Endothelial cell of umbilical vein (primary cell): ENCODE measurements at regions not wholly inside any gene's neighbourhood (a gene's known extent, or its start where the extent isn't known, plus 50 kb on each side); places are given as distances from the start of the nearest gene placed in this dataset.

ENCODE experiments used
- BruUV-seq: library from RNA; stranded (reverse); fragments of 400-500 nt; replicated peaks from 2 replicates; lab custom pipeline; 2021; lab: Mats Ljungman, UMichigan
- CTCF ChIA-PET: fragments of 300-600, 350-600 bp; sonication (Branson Sonifier 250); formaldehyde crosslinking; loops from one replicate; lab custom pipeline; 2021; ENCODE audit warnings: antibody characterized with exemption, inconsistent platforms; lab: Charles Lee
- POLR2A ChIA-PET: fragments of 300-600, 350-600 bp; sonication (Branson Sonifier 250); formaldehyde crosslinking; loops from one replicate; lab custom pipeline; 2021; ENCODE audit warnings: antibody characterized with exemption, inconsistent platforms; lab: Charles Lee
- DNase-seq: peaks from one replicate; pipeline ENCODE4 v3.0.0-alpha.2; 2011; ENCODE audit warnings: low read depth, low spot score
- FAIRE-seq: peaks from 2 replicates; lab custom pipeline; 2011; peaks lifted over from hg19 to GRCh38; lab: Jason Lieb, UNC
- H2AFZ ChIP-seq: 2 replicates; pipeline ENCODE4 v1.6.0; 2012; ENCODE audit warnings: low read depth, low read length, control low read depth, inconsistent platforms
- H3K27ac ChIP-seq: 2 replicates; pipeline ENCODE4 v1.5.1; 2011; ENCODE audit warnings: low read depth, mild to moderate bottlenecking, control low read depth, low read length, moderate library complexity; ENCODE audit not compliant: insufficient read depth
- H3K27me3 ChIP-seq, 2 experiments: 2 replicates each; pipeline versions ENCODE4 v1.6.0 to v1.6.1; 2011; ENCODE audit warnings: low read length in 2 of 2, mixed read lengths in 1 of 2; ENCODE audit not compliant: control insufficient read depth in 2 of 2, insufficient read depth in 2 of 2
- H3K36me3 ChIP-seq, 2 experiments: 2 replicates in 1 of 2; 3 replicates in 1 of 2; pipeline ENCODE4 v1.5.1; 2011; ENCODE audit warnings: low read length in 2 of 2, mild to moderate bottlenecking in 1 of 2, moderate library complexity in 1 of 2; ENCODE audit not compliant: control insufficient read depth in 2 of 2, insufficient read depth in 2 of 2; ENCODE audit errors: extremely low read depth in 1 of 2
- H3K4me1 ChIP-seq: 3 replicates; pipeline ENCODE4 v1.5.1; 2011; ENCODE audit warnings: mild to moderate bottlenecking, low read length; ENCODE audit not compliant: control insufficient read depth, insufficient read depth; ENCODE audit errors: extremely low read depth
- H3K4me2 ChIP-seq: 2 replicates; pipeline ENCODE4 v1.6.1; 2011; ENCODE audit warnings: low read length, control low read depth, mixed read lengths; ENCODE audit not compliant: insufficient read depth
- H3K4me3 ChIP-seq, 3 experiments: fragments of 200-600 bp in 1 of 3; sonication (generic), shearing (Covaris generic) in 1 of 3; replicated peaks in 1 of 3; 2 replicates each; pipeline ENCODE4 v1.5.1; 2011 to 2016; ENCODE audit warnings: control low read depth in 3 of 3, low read length in 3 of 3, mild to moderate bottlenecking in 2 of 3, inconsistent platforms in 1 of 3, low read depth in 1 of 3, moderate library complexity in 1 of 3; ENCODE audit not compliant: insufficient read depth in 1 of 3
- H3K79me2 ChIP-seq: 2 replicates; pipeline ENCODE4 v1.6.0; 2012; ENCODE audit warnings: low read length, inconsistent platforms; ENCODE audit not compliant: control insufficient read depth, insufficient read depth
- H3K9ac ChIP-seq: replicated peaks from 2 replicates; pipeline ENCODE3; 2011; ENCODE audit warnings: low read length, control low read depth; ENCODE audit not compliant: insufficient read depth; ENCODE audit errors: extremely low read depth
- H3K9me1 ChIP-seq: replicated peaks from 3 replicates; pipeline ENCODE4 v1.6.0; 2011; ENCODE audit warnings: mild to moderate bottlenecking, low read length; ENCODE audit not compliant: control insufficient read depth, insufficient read depth; ENCODE audit errors: extremely low read depth
- H3K9me3 ChIP-seq: replicated peaks from 2 replicates; pipeline ENCODE4 v1.5.1; 2012; ENCODE audit warnings: low read length, inconsistent platforms; ENCODE audit not compliant: control insufficient read depth, insufficient read depth
- H4K20me1 ChIP-seq: replicated peaks from 2 replicates; pipeline ENCODE3; 2011; ENCODE audit warnings: mild to moderate bottlenecking, low read length; ENCODE audit not compliant: control insufficient read depth, insufficient read depth; ENCODE audit errors: extremely low read depth
- CTCF ChIP-seq, 2 donors: IDR thresholded peaks; 1 replicate in 1 of 2; 2 replicates in 1 of 2; pipeline ENCODE4 v1.5.1; 2011; ENCODE audit warnings: low read length in 2 of 2, mild to moderate bottlenecking in 2 of 2, moderate library complexity in 2 of 2, control low read depth in 1 of 2, inconsistent platforms in 1 of 2, low read depth in 1 of 2; ENCODE audit not compliant: insufficient read depth in 1 of 2; ENCODE audit errors: extremely low read depth in 1 of 2
- EZH2 ChIP-seq: IDR thresholded peaks from 2 replicates; pipeline ENCODE4 v1.6.1; 2012; ENCODE audit warnings: borderline replicate concordance, low read depth, mild to moderate bottlenecking, moderate library complexity, low read length, inconsistent platforms; ENCODE audit not compliant: severe bottlenecking
- FOS ChIP-seq: IDR thresholded peaks from 2 replicates; pipeline ENCODE4 v1.6.1; 2011; ENCODE audit warnings: mild to moderate bottlenecking, low read length, moderate library complexity, borderline replicate concordance; ENCODE audit not compliant: insufficient read depth
- GATA2 ChIP-seq: IDR thresholded peaks from 2 replicates; pipeline ENCODE4 v1.7.0; 2011; ENCODE audit warnings: low read depth, mild to moderate bottlenecking, moderate library complexity, mixed read lengths, low read length; ENCODE audit not compliant: insufficient read length, insufficient read depth
- JUN ChIP-seq: IDR thresholded peaks from 2 replicates; pipeline ENCODE4 v1.6.1; 2011; ENCODE audit warnings: borderline replicate concordance, low read depth; ENCODE audit not compliant: insufficient read length, insufficient read depth
- MAX ChIP-seq: IDR thresholded peaks from 2 replicates; pipeline ENCODE4 v1.6.1; 2011; ENCODE audit not compliant: insufficient read depth, insufficient read length
- MYC ChIP-seq: IDR thresholded peaks from one replicate; pipeline ENCODE4 v1.6.1; 2011; ENCODE audit warnings: mild to moderate bottlenecking, low read depth, low read length
- POLR2A ChIP-seq: IDR thresholded peaks from 2 replicates; pipeline ENCODE4 v1.6.1; 2012; ENCODE audit warnings: low read depth, mild to moderate bottlenecking, control low read depth, low read length
- POLR2AphosphoS5 ChIP-seq: IDR thresholded peaks from 2 replicates; pipeline ENCODE4 v1.6.1; 2012; ENCODE audit warnings: low read depth, mild to moderate bottlenecking, control low read depth, low read length, moderate library complexity; ENCODE audit not compliant: insufficient read depth
- dilution Hi-C: fragments of 300-500 bp; cut with MboI; formaldehyde crosslinking; loops from one replicate; pipeline ENCODE4 v1.15.0; 2019; ENCODE audit warnings: low sequenced_read_pairs; ENCODE audit not compliant: extremely low pct_ligation_motif_present
- intact Hi-C: fragments of 100-400 bp; cut with micrococcal nuclease; formaldehyde crosslinking; loops from one replicate; pipeline ENCODE4 v1.10.0; 2022

GRCh38 chr5:133694181-133694831 is 82.0 kb upstream of the FSTL4 start:
- Histone ChIP-seq H3K36me3 (no peaks in the 10 kb centered on the region), H3K9ac (no peak overlapping the region), H3K79me2 (no peaks in the 10 kb centered on the region), H3K9me3 (no peaks in the 10 kb centered on the region), H3K4me1 (no peaks in the 10 kb centered on the region), H3K4me2 (no peak overlapping the region), H3K4me3 (no peak overlapping the region), H3K27me3 (peaks cover 0 to 9% of the 10 kb centered on the region in 2 experiments), H3K9me1 (no peaks in the 10 kb centered on the region), H4K20me1 (no peaks in the 10 kb centered on the region), H2AFZ (no peak overlapping the region), H3K27ac (no peak overlapping the region)
- intact Hi-C loops (no loop called here), dilution Hi-C loops (no loop called here)
- BruUV-seq, result no TSS peak
- ChIA-PET CTCF (interaction anchor here (1.4 kb wide), 1 partner anchor 11 kb away, joined by 3 read pairs; no protein-coding TSS in a partner anchor), POLR2A (no interaction called here)
- TF ChIP-seq POLR2A (no peak), JUN (no peak), POLR2AphosphoS5 (no peak), MAX (no peak), EZH2 (no peak), MYC (no peak), FOS (no peak), CTCF (IDR thresholded peaks at IDR 0.05; ENCODE audit: extremely low read depth in 1 of 2, insufficient read depth in 1 of 2, low read depth in 1 of 2, low read length in 2 of 2) (no peak), GATA2 (no peak)
- FAIRE-seq (no peak), DNase-seq (no peak)
